K562 (cell line): ENCODE measurements at regions not wholly inside any gene's neighbourhood (a gene's known extent, or its start where the extent isn't known, plus 50 kb on each side); places are given as distances from the start of the nearest gene placed in this dataset.

Source experiments
- ATAC-seq: fragments of 200-7000 bp; cut with Tn5 transposase; 3 replicates; pipeline ENCODE4 v1.9.1; 2020; ENCODE audit warnings: moderate library complexity
- BruUV-seq: library from RNA; stranded (reverse); fragments of 400-500 nt; replicated peaks from 2 replicates; lab custom pipeline; 2021; lab: Mats Ljungman, UMichigan
- CTCF ChIA-PET: fragments of 300-600 bp; formaldehyde crosslinking; extraction: SDS; loops from one replicate; lab custom pipeline; 2021; ENCODE audit warnings: low intra/inter-chr PET ratio; lab: Yijun Ruan, JAX
- POLR2A ChIA-PET: fragments of 300-600, 350-650 bp; sonication (Branson Sonifier 250); formaldehyde crosslinking; extraction: SDS; loops from one replicate; lab custom pipeline; 2021; ENCODE audit warnings: antibody characterized with exemption, inconsistent platforms; lab: Yijun Ruan, JAX
- DNase-seq, 4 experiments: peaks; one replicate each; pipeline versions ENCODE4 v3.0.0 to v3.0.0-alpha.2; 2011 to 2018; ENCODE audit warnings: low spot score in 3 of 4, mixed read lengths in 3 of 4; ENCODE audit errors: extremely low read depth in 1 of 4
- FAIRE-seq: peaks from 2 replicates; lab custom pipeline; 2011; peaks lifted over from hg19 to GRCh38; lab: Jason Lieb, UNC
- H2AFZ ChIP-seq: 2 replicates; pipeline ENCODE4 v1.6.0; 2011; ENCODE audit warnings: low read depth, low read length, control low read depth, inconsistent platforms
- H3K27ac ChIP-seq: fragments of 200-600 bp; 3 replicates; pipeline ENCODE4 v1.8.0; 2011; ENCODE audit warnings: low read depth, mild to moderate bottlenecking, control low read depth, inconsistent platforms, low read length, moderate library complexity, mixed read lengths; ENCODE audit errors: extremely low read depth
- H3K27me3 ChIP-seq, 2 experiments: fragments of 300-600 bp in 1 of 2; 2 replicates in 1 of 2; 3 replicates in 1 of 2; pipeline versions ENCODE4 v1.6.0 to v1.8.0; 2011; ENCODE audit warnings: inconsistent platforms in 2 of 2, low read length in 2 of 2, mild to moderate bottlenecking in 1 of 2, mixed read lengths in 1 of 2, moderate library complexity in 1 of 2; ENCODE audit not compliant: control insufficient read depth in 2 of 2, insufficient read depth in 2 of 2
- H3K36me3 ChIP-seq: fragments of 300-600 bp; 3 replicates; pipeline ENCODE4 v1.8.0; 2011; ENCODE audit warnings: mild to moderate bottlenecking, low read length, inconsistent platforms; ENCODE audit not compliant: control insufficient read depth, insufficient read depth
- H3K4me1 ChIP-seq, 2 experiments: fragments of 200-600 bp in 1 of 2; replicated peaks in 1 of 2; 2 replicates in 1 of 2; 3 replicates in 1 of 2; pipeline versions ENCODE4 v1.5.1 to v1.8.0; 2011; ENCODE audit warnings: inconsistent platforms in 2 of 2, low read length in 2 of 2, mild to moderate bottlenecking in 1 of 2, mixed read lengths in 1 of 2, moderate library complexity in 1 of 2; ENCODE audit not compliant: control insufficient read depth in 2 of 2, insufficient read depth in 2 of 2
- H3K4me2 ChIP-seq: 2 replicates; pipeline ENCODE4 v1.6.1; 2011; ENCODE audit warnings: low read length, control low read depth, inconsistent platforms, mixed read lengths; ENCODE audit not compliant: insufficient read depth
- H3K4me3 ChIP-seq: fragments of 200-600 bp; sonication (generic), shearing (Covaris generic); 2 replicates; pipeline ENCODE4 v1.5.1; 2016; ENCODE audit warnings: control low read depth, inconsistent platforms
- H3K79me2 ChIP-seq: fragments of 200-600 bp; 3 replicates; pipeline ENCODE4 v1.8.0; 2011; ENCODE audit warnings: low read length, inconsistent platforms; ENCODE audit not compliant: control insufficient read depth, insufficient read depth
- H3K9ac ChIP-seq, 2 experiments: 2 replicates each; pipeline versions ENCODE4 v1.6.0 to v1.6.1; 2011; ENCODE audit warnings: low read depth in 2 of 2, low read length in 2 of 2, control low read depth in 1 of 2, inconsistent platforms in 1 of 2, mild to moderate bottlenecking in 1 of 2, mixed read lengths in 1 of 2; ENCODE audit not compliant: insufficient read depth in 1 of 2
- H3K9me1 ChIP-seq: one replicate; pipeline ENCODE4 v1.6.0; 2011; ENCODE audit warnings: inconsistent platforms, mild to moderate bottlenecking, low read length, moderate library complexity; ENCODE audit not compliant: control insufficient read depth, insufficient read depth
- H3K9me3 ChIP-seq: replicated peaks from 2 replicates; pipeline ENCODE4 v1.5.1; 2011; ENCODE audit warnings: low read depth, low read length, inconsistent platforms; ENCODE audit not compliant: control insufficient read depth, insufficient read depth
- H4K20me1 ChIP-seq: replicated peaks from 2 replicates; pipeline ENCODE4 v1.6.1; 2011; ENCODE audit warnings: low read length, inconsistent platforms, mixed read lengths; ENCODE audit not compliant: control insufficient read depth, insufficient read depth
- BCOR ChIP-seq: fragments of 450-650 bp; IDR thresholded peaks from 2 replicates; pipeline ENCODE4 v1.6.1; 2016
- BRD9 ChIP-seq: fragments of 450-650 bp; IDR thresholded peaks from 2 replicates; pipeline ENCODE4 v1.6.1; 2018; ENCODE audit warnings: low read depth; ENCODE audit not compliant: partially characterized antibody
- CREB3 ChIP-seq: fragments of 450-650 bp; conservative IDR thresholded peaks from 2 replicates; pipeline ENCODE4 v1.6.1; 2016; ENCODE audit warnings: missing genetic modification characterization, low read depth, mild to moderate bottlenecking, missing compliant biosample characterization, moderate library complexity
- E2F6 ChIP-seq, 2 experiments: IDR thresholded peaks; 2 replicates each; pipeline ENCODE4 v1.6.1; 2011; ENCODE audit warnings: borderline replicate concordance in 1 of 2, control low read depth in 1 of 2, low read depth in 1 of 2, low read length in 1 of 2, mild to moderate bottlenecking in 1 of 2, mixed read lengths in 1 of 2, moderate library complexity in 1 of 2; ENCODE audit not compliant: insufficient read depth in 1 of 2, insufficient read length in 1 of 2, poor library complexity in 1 of 2, severe bottlenecking in 1 of 2; ENCODE audit errors: extremely low read depth in 1 of 2
- FOXJ2 ChIP-seq: fragments of 200-800 bp; sonication (Bioruptor generic); IDR thresholded peaks from 2 replicates; pipeline ENCODE4 v1.6.1; 2016; ENCODE audit warnings: missing genetic modification characterization, missing compliant biosample characterization
- HNRNPUL1 ChIP-seq: fragments of 200-400 bp; formaldehyde crosslinking; IDR thresholded peaks from 2 replicates; pipeline ENCODE4 v1.6.1; 2017; ENCODE audit warnings: low read length
- MAFF ChIP-seq: IDR thresholded peaks from 2 replicates; pipeline ENCODE4 v1.6.1; 2012; ENCODE audit warnings: low read length, improper control_type of control experiment
- NFIC ChIP-seq: fragments of 450-650 bp; IDR thresholded peaks from 2 replicates; pipeline ENCODE4 v1.6.1; 2017; ENCODE audit warnings: mild to moderate bottlenecking, inconsistent platforms
- NR4A1 ChIP-seq, 2 experiments: fragments of 250-450 bp in 1 of 2; fragments of 450-650 bp in 1 of 2; sonication (Bioruptor Pico) in 1 of 2; IDR thresholded peaks; 2 replicates each; pipeline versions ENCODE4 v1.4.0 to v1.6.1; 2016 to 2020; ENCODE audit warnings: mild to moderate bottlenecking in 2 of 2, missing compliant biosample characterization in 1 of 2, missing genetic modification characterization in 1 of 2, moderate library complexity in 1 of 2
- PHB ChIP-seq: fragments of 250-450 bp; sonication (Bioruptor Pico); IDR thresholded peaks from 2 replicates; pipeline ENCODE4 v1.5.0; 2021
- RBBP5 ChIP-seq: fragments of 200-600 bp; sonication (generic); IDR thresholded peaks from 2 replicates; pipeline ENCODE4 v1.6.1; 2012; ENCODE audit warnings: borderline replicate concordance, mild to moderate bottlenecking, low read length, control low read depth, inconsistent platforms; ENCODE audit not compliant: insufficient read depth, poor library complexity, severe bottlenecking
- SRF ChIP-seq, 2 experiments: fragments of 250-450, 450-650 bp in 1 of 2; sonication (Bioruptor Pico) in 1 of 2; sonication (generic) in 1 of 2; formaldehyde crosslinking; IDR thresholded peaks; 2 replicates each; pipeline versions ENCODE4 v1.5.0 to v1.5.1; 2020 to 2022; ENCODE audit warnings: mild to moderate bottlenecking in 1 of 2, missing genetic modification reagents in 1 of 2
- TEAD4 ChIP-seq, 2 experiments: sonication (generic) in 1 of 2; formaldehyde crosslinking in 1 of 2; IDR thresholded peaks; 2 replicates each; pipeline versions ENCODE4 v1.6.1 to v1.8.0; 2012 to 2022; ENCODE audit warnings: borderline replicate concordance in 1 of 2, inconsistent platforms in 1 of 2, low read length in 1 of 2, mild to moderate bottlenecking in 1 of 2, missing genetic modification reagents in 1 of 2
- TSC22D4 ChIP-seq: fragments of 450-650 bp; IDR thresholded peaks from 2 replicates; pipeline ENCODE4 v1.6.1; 2016; ENCODE audit warnings: missing genetic modification characterization, missing biosample characterization, control low read depth
- ZKSCAN3 ChIP-seq: fragments of 250-450 bp; sonication (Bioruptor Pico); IDR thresholded peaks from 2 replicates; pipeline ENCODE4 v1.4.0; 2020
- ZNF175 ChIP-seq: fragments of 200-800 bp; sonication (Bioruptor generic); IDR thresholded peaks from 2 replicates; pipeline ENCODE4 v1.6.1; 2016; ENCODE audit warnings: low read depth, mild to moderate bottlenecking, missing genetic modification characterization, missing compliant biosample characterization
- WGBS: fragments of 100-300 bp; shearing (Covaris generic); methylation state at CpG from one replicate; pipeline ENCODE4 v1.1.6; 2016; ENCODE audit warnings: low coverage, mixed read lengths; ENCODE audit not compliant: insufficient coverage; ENCODE audit errors: missing lambda C conversion rate; 5-methylcytosine and 5-hydroxymethylcytosine counted together
- in situ Hi-C: fragments of 300-500 bp; cut with MboI; formaldehyde crosslinking; loops from 4 replicates; pipeline ENCODE4 v1.15.0; 2018; ENCODE audit warnings: inconsistent platforms, mixed read lengths
- intact Hi-C: fragments of 100-400 bp; cut with micrococcal nuclease; formaldehyde crosslinking; loops from 2 replicates; pipeline ENCODE4 v1.14.2; 2022
- TF ChIP-seq, protein P1 (sequence below), 3 experiments: fragments of 200-800 bp in 1 of 3; sonication (Bioruptor generic) in 1 of 3; sonication (generic) in 1 of 3; formaldehyde crosslinking in 1 of 3; IDR thresholded peaks; 2 replicates each; pipeline versions ENCODE4 v1.6.1 to v1.8.0; 2016 to 2022; ENCODE audit warnings: mild to moderate bottlenecking in 2 of 3, missing compliant biosample characterization in 2 of 3, missing genetic modification characterization in 2 of 3, missing genetic modification reagents in 1 of 3

- H3K4me2 ChIP-seq = no peak overlapping the region
- no peak for FAIRE-seq
- H3K9ac ChIP-seq = no peak overlapping the region
- no peak overlapping the region for H3K27ac ChIP-seq
- in situ Hi-C loops = no loop called here
- no peaks in the 10 kb centered on the region for H3K4me1 ChIP-seq
- no peak overlapping the region for H2AFZ ChIP-seq
- ChIA-PET POLR2A (interaction anchor here (0.5 to 1.5 kb wide), 4 partner anchors 16 to 289 kb away, joined by 3 to 5 read pairs (median 3); no protein-coding TSS in a partner anchor), CTCF (no interaction called here)
- no peak for ATAC-seq
- intact Hi-C loops = no loop called here
- H3K4me3 ChIP-seq = no peak overlapping the region
- H3K79me2 ChIP-seq = no peaks in the 10 kb centered on the region
- no peaks in the 10 kb centered on the region for H4K20me1 ChIP-seq
- H3K9me3 ChIP-seq = no peaks in the 10 kb centered on the region
- H3K27me3 ChIP-seq = peaks cover 0 to 5% of the 10 kb centered on the region in 2 experiments; a peak in 2 of 5 replicates
- no peaks in the 10 kb centered on the region for H3K36me3 ChIP-seq
- no TSS peak for BruUV-seq
- no peak for DNase-seq
- 2% methylated on average over 3 of the region's 3 CpGs for WGBS
- H3K9me1 ChIP-seq = no peaks in the 10 kb centered on the region
- TF ChIP-seq BCOR (no peak), FOXJ2 (tag) (no peak), HNRNPUL1 (no peak), PHB (CRISPR knock-in tag) (no peak), ZNF175 (no peak), NR4A1 (CRISPR knock-in tag; IDR thresholded peaks at IDR 0.05) (no peak), NR4A1 (tag; IDR thresholded peaks at IDR 0.05) (peak; percentile 76), E2F6 (IDR thresholded peaks at IDR 0.05; ENCODE audit: borderline replicate concordance in 1 of 2, extremely low read depth in 1 of 2, insufficient read depth in 1 of 2, insufficient read length in 1 of 2, low read depth in 1 of 2, low read length in 1 of 2, poor library complexity in 1 of 2, severe bottlenecking in 1 of 2) (no peak), NFIC (no peak), TEAD4 (IDR thresholded peaks at IDR 0.05; ENCODE audit: low read length) (no peak), TEAD4 (CRISPR knock-in tag; IDR thresholded peaks at IDR 0.05; ENCODE audit: borderline replicate concordance) (no peak), MAFF (no peak), CREB3 (tag) (0 out of 2 replicates have a peak, but pooled peaks have one; percentile 62), SRF (CRISPR knock-in tag; IDR thresholded peaks at IDR 0.05) (peak in 1 of 2 experiments; percentile 89; a peak in 2 of 4 replicates), BRD9 (no peak), RBBP5 (no peak), ZKSCAN3 (CRISPR knock-in tag) (no peak), TSC22D4 (no peak)
- TF ChIP-seq, protein P1, sequence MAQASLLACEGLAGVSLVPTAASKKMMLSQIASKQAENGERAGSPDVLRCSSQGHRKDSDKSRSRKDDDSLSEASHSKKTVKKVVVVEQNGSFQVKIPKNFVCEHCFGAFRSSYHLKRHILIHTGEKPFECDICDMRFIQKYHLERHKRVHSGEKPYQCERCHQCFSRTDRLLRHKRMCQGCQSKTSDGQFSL (CRISPR knock-in tag; IDR thresholded peaks at IDR 0.05) = no peak
- TF ChIP-seq, protein P1 (tag; IDR thresholded peaks at IDR 0.05) = peak in 1 of 2 experiments; percentile 67; a peak in 1 of 4 replicates
These were observed 158.9 kb upstream of the EGFLAM start for GRCh38 chr5:38099205-38100168.
